GM18951 (cell line): ENCODE measurements at regions not wholly inside any gene's neighbourhood (a gene's known extent, or its start where the extent isn't known, plus 50 kb on each side); places are given as distances from the start of the nearest gene placed in this dataset.

Source experiments
- POLR2A ChIP-seq: IDR thresholded peaks from 4 replicates; pipeline ENCODE4 v1.6.1; 2011; ENCODE audit warnings: mild to moderate bottlenecking; ENCODE audit not compliant: insufficient read length, insufficient read depth; ENCODE audit errors: extremely low read depth
- in situ Hi-C: fragments of 300-500 bp; cut with MboI; formaldehyde crosslinking; loops from one replicate; pipeline ENCODE4 v1.12.0; 2022; ENCODE audit warnings: low sequenced_read_pairs, mixed read lengths, inconsistent platforms; ENCODE audit not compliant: unreplicated experiment

DNA sequence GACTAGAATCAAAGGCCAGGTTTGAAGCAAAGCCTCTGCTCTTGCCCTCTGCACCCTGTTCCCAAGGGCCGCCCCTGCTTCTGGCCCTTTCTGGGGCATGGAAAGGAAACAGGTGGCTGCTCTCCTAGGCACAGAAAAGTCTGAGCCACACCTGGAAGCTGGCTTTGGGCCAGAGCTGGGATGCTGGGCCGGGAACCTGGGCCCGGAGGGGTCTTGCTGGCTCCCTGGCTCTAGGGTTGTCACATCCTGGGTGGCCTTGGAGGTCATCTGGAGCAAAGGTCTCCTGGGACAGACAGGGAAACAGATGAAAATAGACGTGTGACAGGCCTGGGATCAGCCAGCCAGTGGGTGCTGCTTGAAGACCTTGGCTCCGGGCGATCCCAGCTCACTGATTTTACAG lies 74.1 kb upstream of the LHX1 start:
- TF ChIP-seq POLR2A = no peak
- in situ Hi-C loops = no loop called here

- no peak for TF ChIP-seq POLR2A
- in situ Hi-C loops = no loop called here
Measured at GRCh38 chr17:36863676-36864612, 73.3 kb upstream of the LHX1 start.

- TF ChIP-seq POLR2A = no peak
- in situ Hi-C loops = no loop called here
Measured at GRCh38 chr17:36864827-36865430, 72.3 kb upstream of the LHX1 start.

GRCh38 chr17:36867716-36868341 lies 69.4 kb upstream of the LHX1 start:
- TF ChIP-seq POLR2A = no peak
- in situ Hi-C loops = no loop called here

- no peak for TF ChIP-seq POLR2A
- in situ Hi-C loops = no loop called here
Measured at GRCh38 chr17:36868777-36869176, 68.5 kb upstream of the LHX1 start.

DNA sequence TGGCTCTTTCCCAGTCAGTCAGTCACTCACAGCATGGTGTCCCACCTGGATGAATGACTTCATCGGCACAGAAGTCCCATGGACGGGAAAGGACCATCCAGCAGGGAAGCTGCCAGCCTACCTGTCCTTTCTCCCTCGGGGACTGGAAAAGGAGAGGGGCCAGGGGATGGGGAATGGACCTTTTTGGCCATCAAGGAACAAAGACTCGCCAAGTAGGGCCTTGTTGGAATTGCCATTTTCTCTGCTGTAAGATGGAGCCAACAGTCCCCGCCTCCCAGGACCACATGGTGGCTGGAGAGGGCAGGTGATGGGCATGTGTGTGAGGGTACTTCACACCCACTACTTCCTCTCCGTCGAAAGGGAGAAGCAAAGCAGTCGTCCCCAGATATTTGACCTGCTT lies 67.8 kb upstream of the LHX1 start:
- TF ChIP-seq POLR2A = no peak
- in situ Hi-C loops = no loop called here

DNA sequence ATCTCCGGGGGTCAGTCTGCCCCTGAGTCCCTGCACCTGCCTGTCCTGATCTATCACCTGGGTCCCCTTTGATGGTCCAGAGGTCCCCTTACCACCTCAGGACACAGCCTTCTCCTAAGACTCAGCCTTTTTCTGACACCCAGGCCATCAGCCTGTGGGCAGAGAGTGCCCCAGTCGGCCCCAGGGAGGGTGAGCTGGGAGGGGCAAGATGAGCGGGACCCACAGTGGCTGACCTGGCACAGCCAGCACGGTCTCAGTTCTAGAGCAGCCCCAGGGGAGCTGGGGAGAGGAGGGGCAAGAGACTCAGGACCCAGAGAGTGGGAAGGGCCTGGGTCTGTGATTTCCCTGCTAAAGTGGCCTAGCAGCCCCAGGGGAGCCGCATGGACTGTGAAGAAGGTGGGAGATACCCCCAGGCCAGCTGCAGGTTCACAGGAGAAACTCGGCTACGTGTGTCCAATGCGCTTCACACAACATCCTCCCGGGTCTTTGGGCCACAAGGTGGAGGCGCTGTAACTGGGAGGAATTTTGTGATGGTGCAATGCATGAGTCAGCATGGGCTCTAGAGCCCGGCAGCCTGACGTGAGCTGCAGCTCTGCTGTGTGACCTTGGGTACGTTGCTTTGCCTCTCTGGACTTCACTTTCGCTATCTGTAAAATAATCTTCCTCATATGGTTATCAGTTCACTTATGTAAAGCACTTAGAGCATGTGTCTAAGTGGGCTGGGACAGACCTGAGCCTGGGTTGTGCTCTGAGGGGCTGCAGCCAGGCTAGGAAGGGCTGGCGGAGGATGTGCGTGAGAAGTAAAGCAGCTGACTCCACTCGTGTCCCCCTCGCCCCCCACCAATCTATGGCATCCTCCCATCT lies 67.2 kb upstream of the LHX1 start:
- in situ Hi-C loops = no loop called here
- TF ChIP-seq POLR2A = no peak

- TF ChIP-seq POLR2A = no peak
- in situ Hi-C loops = no loop called here
Measured at GRCh38 chr17:36870720-36870999, 66.6 kb upstream of the LHX1 start.

GRCh38 chr17:36875698-36876293 lies 61.5 kb upstream of the LHX1 start:
- in situ Hi-C loops = no loop called here
- TF ChIP-seq POLR2A = no peak

- in situ Hi-C loops = no loop called here
- no peak for TF ChIP-seq POLR2A
Measured at GRCh38 chr17:36876966-36877365, 60.3 kb upstream of the LHX1 start.

GRCh38 chr17:36877771-36878170 lies 59.5 kb upstream of the LHX1 start:
- in situ Hi-C loops = no loop called here
- TF ChIP-seq POLR2A = no peak

GRCh38 chr17:36878216-36878615 lies 59.1 kb upstream of the LHX1 start:
- no peak for TF ChIP-seq POLR2A
- in situ Hi-C loops = no loop called here

DNA sequence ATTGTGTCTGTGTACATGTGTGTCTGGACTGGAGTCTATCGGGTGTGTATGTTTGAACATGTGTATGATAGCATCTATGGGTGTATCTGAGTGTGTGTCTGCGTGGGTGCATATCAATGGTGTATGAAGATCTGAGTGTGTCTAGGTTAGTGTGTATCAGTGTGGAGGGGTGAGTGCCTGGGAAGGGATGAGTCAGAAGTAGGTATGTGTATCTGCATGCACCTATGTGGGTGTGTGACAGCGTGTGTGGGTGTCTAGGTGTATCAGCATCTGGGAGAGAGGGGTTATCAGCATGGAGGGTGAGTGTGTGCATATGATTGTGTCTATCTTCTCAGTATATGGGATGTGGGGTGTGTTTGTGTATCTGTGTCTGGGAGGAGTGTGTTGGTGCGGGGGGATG lies 58.2 kb upstream of the LHX1 start:
- in situ Hi-C loops = no loop called here
- no peak for TF ChIP-seq POLR2A
